ENCODE measurements at regions not wholly inside any gene's neighbourhood (a gene's known extent, or its start where the extent isn't known, plus 50 kb on each side); places are given as distances from the start of the nearest gene placed in this dataset.

GRCh38 chr18:22348521-22349316 is 69.0 kb downstream of the CTAGE1 start:
- Histone ChIP-seq H4K20me1 (ENCODE audit: insufficient read depth) (no peaks in the 10 kb centered on the region), H3K79me2 (ENCODE audit: insufficient read depth) (no peaks in the 10 kb centered on the region), H3K4me2 (ENCODE audit: unreplicated experiment) (peak overlapping the region; percentile 81), H2AFZ (peak overlapping the region; percentile 78), H3K4me1 (ENCODE audit: insufficient read depth) (peaks cover 51% of the 10 kb centered on the region), H3K27me3 (replicated peaks; ENCODE audit: insufficient read depth) (no peaks in the 10 kb centered on the region), H3K9me3 (ENCODE audit: low read depth) (no peaks in the 10 kb centered on the region), H3K9ac (peak overlapping the region; percentile 76), H3K4me3 (peak overlapping the region; percentile 69), H3K36me3 (ENCODE audit: low read depth) (no peaks in the 10 kb centered on the region), H3F3A (ENCODE audit: insufficient read depth) (peaks cover 52% of the 10 kb centered on the region), H3K27ac (peak overlapping the region; percentile 76), H3K9me2 (ENCODE audit: insufficient read depth) (no peaks in the 10 kb centered on the region)
- no peak for TF ChIP-seq EZH2phosphoT487 (IDR thresholded peaks at IDR 0.05; ENCODE audit: insufficient read depth, low read depth)
- TF ChIP-seq EZH2 (IDR thresholded peaks at IDR 0.05; ENCODE audit: insufficient read depth, poor library complexity, severe bottlenecking), result no peak
- WGBS, 2 experiments (ENCODE audit: low coverage in 1 of 2, low lambda C conversion rate in 2 of 2, missing lambda C conversion rate in 2 of 2), result 6% methylated on average over 65 to 85 of the region's 85 CpGs
- in situ Hi-C loops (cut with MboI), result no loop called here
- DNase-seq, result peak; percentile 66

GRCh38 chr18:22347606-22348511 is 69.9 kb downstream of the CTAGE1 start:
- Histone ChIP-seq H4K20me1 (ENCODE audit: insufficient read depth) (no peaks in the 10 kb centered on the region), H3K4me2 (ENCODE audit: unreplicated experiment) (peak overlapping the region; percentile 81), H3K27me3 (replicated peaks; ENCODE audit: insufficient read depth) (no peaks in the 10 kb centered on the region), H3K4me1 (ENCODE audit: insufficient read depth) (peaks cover 53% of the 10 kb centered on the region), H3K9ac (peak overlapping the region; percentile 76), H3F3A (ENCODE audit: insufficient read depth) (peaks cover 52% of the 10 kb centered on the region), H3K36me3 (ENCODE audit: low read depth) (no peaks in the 10 kb centered on the region), H3K9me2 (ENCODE audit: insufficient read depth) (no peaks in the 10 kb centered on the region), H3K27ac (peak overlapping the region; percentile 76), H2AFZ (peak overlapping the region; percentile 78), H3K9me3 (ENCODE audit: low read depth) (no peaks in the 10 kb centered on the region), H3K4me3 (peak overlapping the region; percentile 69), H3K79me2 (ENCODE audit: insufficient read depth) (no peaks in the 10 kb centered on the region)
- 27 to 29% methylated on average over 26 of the region's 26 CpGs for WGBS, 2 experiments (ENCODE audit: low coverage in 1 of 2, low lambda C conversion rate in 2 of 2, missing lambda C conversion rate in 2 of 2)
- TF ChIP-seq EZH2phosphoT487 (IDR thresholded peaks at IDR 0.05; ENCODE audit: insufficient read depth, low read depth), result no peak
- no peak for TF ChIP-seq EZH2 (IDR thresholded peaks at IDR 0.05; ENCODE audit: insufficient read depth, poor library complexity, severe bottlenecking)
- DNase-seq, result peak; percentile 57
- in situ Hi-C loops (cut with MboI), result no loop called here

GRCh38 chr18:22346953-22347605 is 70.6 kb downstream of the CTAGE1 start:
- H3K9me3 ChIP-seq (ENCODE audit: low read depth), result no peaks in the 10 kb centered on the region
- TF ChIP-seq EZH2 (IDR thresholded peaks at IDR 0.05; ENCODE audit: insufficient read depth, poor library complexity, severe bottlenecking) (no peak), EZH2phosphoT487 (IDR thresholded peaks at IDR 0.05; ENCODE audit: insufficient read depth, low read depth) (no peak)
- peaks cover 58% of the 10 kb centered on the region for H3K4me1 ChIP-seq (ENCODE audit: insufficient read depth)
- peak overlapping the region; percentile 76 for H3K9ac ChIP-seq
- 54% methylated on average over 15 of the region's 15 CpGs for WGBS, 2 experiments (ENCODE audit: low coverage in 1 of 2, low lambda C conversion rate in 2 of 2, missing lambda C conversion rate in 2 of 2)
- H2AFZ ChIP-seq, result no peak overlapping the region
- peak overlapping the region; percentile 76 for H3K27ac ChIP-seq
- H3K4me2 ChIP-seq (ENCODE audit: unreplicated experiment), result peak overlapping the region; percentile 81
- H3K9me2 ChIP-seq (ENCODE audit: insufficient read depth), result no peaks in the 10 kb centered on the region
- no peaks in the 10 kb centered on the region for H3K79me2 ChIP-seq (ENCODE audit: insufficient read depth)
- peaks cover 52% of the 10 kb centered on the region for H3F3A ChIP-seq (ENCODE audit: insufficient read depth)
- H4K20me1 ChIP-seq (ENCODE audit: insufficient read depth), result no peaks in the 10 kb centered on the region
- H3K27me3 ChIP-seq (replicated peaks; ENCODE audit: insufficient read depth), result no peaks in the 10 kb centered on the region
- H3K36me3 ChIP-seq (ENCODE audit: low read depth), result no peaks in the 10 kb centered on the region
- peak overlapping the region; percentile 69 for H3K4me3 ChIP-seq
- in situ Hi-C loops (cut with MboI), result no loop called here
- peak; percentile 75 for DNase-seq

GRCh38 chr18:22346401-22346952 is 71.2 kb downstream of the CTAGE1 start:
- Histone ChIP-seq H3K9me3 (ENCODE audit: low read depth) (no peaks in the 10 kb centered on the region), H3K4me2 (ENCODE audit: unreplicated experiment) (peak overlapping the region; percentile 81), H3K36me3 (ENCODE audit: low read depth) (no peaks in the 10 kb centered on the region), H3K9ac (no peak overlapping the region), H2AFZ (no peak overlapping the region), H3K4me3 (no peak overlapping the region), H3K79me2 (ENCODE audit: insufficient read depth) (no peaks in the 10 kb centered on the region), H4K20me1 (ENCODE audit: insufficient read depth) (no peaks in the 10 kb centered on the region), H3K27ac (peak overlapping the region; percentile 76), H3K9me2 (ENCODE audit: insufficient read depth) (no peaks in the 10 kb centered on the region), H3K27me3 (replicated peaks; ENCODE audit: insufficient read depth) (no peaks in the 10 kb centered on the region), H3F3A (ENCODE audit: insufficient read depth) (peaks cover 52% of the 10 kb centered on the region), H3K4me1 (ENCODE audit: insufficient read depth) (peaks cover 58% of the 10 kb centered on the region)
- TF ChIP-seq EZH2phosphoT487 (IDR thresholded peaks at IDR 0.05; ENCODE audit: insufficient read depth, low read depth) (no peak), EZH2 (IDR thresholded peaks at IDR 0.05; ENCODE audit: insufficient read depth, poor library complexity, severe bottlenecking) (no peak)
- WGBS, 2 experiments (ENCODE audit: low coverage in 1 of 2, low lambda C conversion rate in 2 of 2, missing lambda C conversion rate in 2 of 2), result 44 to 66% methylated on average over 2 of the region's 2 CpGs
- peak; percentile 89 for DNase-seq
- in situ Hi-C loops (cut with MboI), result no loop called here
